ENCODE measurements at regions not wholly inside any gene's neighbourhood (a gene's known extent, or its start where the extent isn't known, plus 50 kb on each side); places are given as distances from the start of the nearest gene placed in this dataset.

DNA sequence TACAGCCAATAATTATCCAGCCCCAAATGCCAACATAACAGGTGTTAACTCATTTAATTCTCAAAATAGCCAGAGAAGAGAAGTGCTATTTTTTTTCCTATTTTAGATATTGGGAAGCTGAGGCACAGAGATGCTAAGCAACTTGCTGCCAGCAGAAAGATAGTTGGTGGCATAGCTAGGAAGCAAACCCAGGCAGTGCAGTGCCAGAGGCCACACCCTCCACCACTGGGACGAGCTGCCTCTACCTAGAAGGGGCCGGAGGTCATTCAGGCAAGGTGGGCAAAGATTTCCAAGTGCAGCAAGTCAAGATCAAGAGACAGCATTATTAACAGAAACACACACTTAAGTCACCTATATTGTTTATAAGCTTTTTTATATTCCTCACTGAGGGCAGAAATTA lies 654.1 kb downstream of the INHBA start:
- Mint-ChIP-seq H3K27ac (no peak overlapping the region), H3K9me3 (peaks cover 15% of the 10 kb centered on the region), H3K36me3 (ENCODE audit: low read depth) (no peaks in the 10 kb centered on the region), H3K4me1 (no peaks in the 10 kb centered on the region), H3K4me3 (no peak overlapping the region), H3K27me3 (no peaks in the 10 kb centered on the region)
- ATAC-seq (replicated peaks): no peak

DNA sequence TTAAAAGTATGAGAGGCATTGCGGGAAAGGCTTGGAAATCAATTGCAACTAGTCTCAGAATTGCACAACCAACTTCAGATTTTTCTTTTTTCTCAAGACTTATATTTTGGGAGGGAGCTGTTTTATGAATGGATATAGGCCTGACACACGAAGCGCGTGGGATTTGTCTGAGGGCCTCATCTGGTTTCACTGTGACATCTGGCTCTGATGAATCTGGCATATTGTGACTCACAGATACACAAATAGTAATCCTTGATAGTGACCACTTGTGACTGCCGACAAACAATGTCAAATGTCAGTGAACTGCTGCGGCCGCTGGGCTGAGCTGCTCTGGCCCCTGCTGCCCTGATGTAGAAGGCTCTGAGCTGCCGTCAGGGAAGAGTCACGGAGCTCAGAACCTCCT lies 655.1 kb downstream of the INHBA start:
- Mint-ChIP-seq H3K27me3 (no peaks in the 10 kb centered on the region), H3K27ac (no peak overlapping the region), H3K4me1 (no peaks in the 10 kb centered on the region), H3K36me3 (ENCODE audit: low read depth) (no peaks in the 10 kb centered on the region), H3K9me3 (peaks cover 15% of the 10 kb centered on the region), H3K4me3 (no peak overlapping the region)
- ATAC-seq (replicated peaks): no peak

DNA sequence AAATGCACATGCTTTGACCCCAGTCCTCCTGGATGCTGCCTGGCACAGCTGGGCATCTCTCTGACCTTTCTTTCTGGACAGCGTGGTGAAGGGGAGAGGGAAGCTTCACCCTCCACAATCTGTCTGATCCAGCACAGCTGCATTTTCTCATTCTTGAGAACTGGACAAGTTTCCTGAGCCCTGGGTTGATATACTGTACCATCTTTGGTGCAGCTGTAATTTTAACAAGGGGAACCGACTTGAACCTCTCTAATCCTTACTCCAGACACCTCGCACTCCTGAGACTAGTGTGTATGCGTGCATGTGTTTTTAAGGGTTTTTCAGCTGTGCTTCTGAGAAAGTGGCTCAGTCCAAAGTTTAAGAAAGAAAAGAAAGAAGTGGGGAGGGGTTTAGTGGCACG lies 655.7 kb downstream of the INHBA start:
- H3K27me3 Mint-ChIP-seq: no peaks in the 10 kb centered on the region
- no peak overlapping the region for H3K4me3 Mint-ChIP-seq
- no peaks in the 10 kb centered on the region for H3K36me3 Mint-ChIP-seq (ENCODE audit: low read depth)
- no peak for ATAC-seq (replicated peaks)
- no peak overlapping the region for H3K27ac Mint-ChIP-seq
- H3K9me3 Mint-ChIP-seq: peaks cover 15% of the 10 kb centered on the region
- no peaks in the 10 kb centered on the region for H3K4me1 Mint-ChIP-seq

DNA sequence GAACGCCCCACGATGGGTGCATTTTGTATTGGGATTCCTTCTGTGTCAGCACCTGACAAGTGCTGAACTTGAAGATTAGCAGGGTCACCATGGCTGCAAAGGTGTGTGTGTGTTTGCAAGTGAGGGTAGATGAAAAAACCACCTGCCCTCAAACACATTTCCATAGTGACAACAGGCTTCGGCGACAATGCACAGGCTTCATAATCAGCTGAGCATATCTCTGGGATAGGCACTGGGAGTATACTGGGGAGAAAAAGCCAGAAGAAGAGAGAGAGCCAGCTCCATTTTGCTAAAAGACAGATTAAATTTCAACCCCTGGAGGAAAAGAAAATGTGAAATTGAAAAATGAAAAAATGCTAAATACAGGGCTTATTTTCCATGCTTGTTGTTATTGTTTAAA lies 656.1 kb downstream of the INHBA start:
- no peaks in the 10 kb centered on the region for H3K27me3 Mint-ChIP-seq
- peaks cover 11% of the 10 kb centered on the region for H3K9me3 Mint-ChIP-seq
- no peak for ATAC-seq (replicated peaks)
- no peak overlapping the region for H3K4me3 Mint-ChIP-seq
- H3K4me1 Mint-ChIP-seq: no peaks in the 10 kb centered on the region
- no peaks in the 10 kb centered on the region for H3K36me3 Mint-ChIP-seq (ENCODE audit: low read depth)
- no peak overlapping the region for H3K27ac Mint-ChIP-seq

DNA sequence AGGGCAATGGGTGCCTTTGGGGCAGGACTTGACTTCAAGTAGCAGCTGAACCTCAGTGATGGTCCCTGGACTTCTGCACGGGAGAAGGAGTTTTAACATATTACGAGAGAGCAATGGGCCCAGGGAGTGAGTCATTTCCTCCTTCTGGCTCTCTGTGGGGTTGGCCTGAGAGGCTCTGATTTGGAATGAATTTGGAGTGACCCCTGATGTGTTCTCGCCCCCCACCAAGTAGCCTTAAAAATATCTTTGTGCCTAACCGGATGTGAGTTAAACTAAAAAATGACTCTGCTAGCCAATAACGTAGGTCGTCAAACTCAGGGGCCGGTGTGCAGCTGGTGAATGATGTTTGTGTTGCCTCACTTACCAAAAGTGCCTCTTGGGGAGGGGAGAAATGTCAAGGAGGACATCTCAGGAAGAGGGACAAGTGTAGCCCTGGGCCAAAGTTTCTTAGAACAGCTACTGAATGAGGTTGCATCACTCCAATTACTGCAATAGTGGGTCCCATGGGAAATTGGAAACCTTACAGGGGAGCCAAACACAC lies 656.6 kb downstream of the INHBA start:
- H3K4me1 Mint-ChIP-seq: no peaks in the 10 kb centered on the region
- no peaks in the 10 kb centered on the region for H3K27me3 Mint-ChIP-seq
- no peak overlapping the region for H3K27ac Mint-ChIP-seq
- no peaks in the 10 kb centered on the region for H3K36me3 Mint-ChIP-seq (ENCODE audit: low read depth)
- ATAC-seq (replicated peaks): no peak
- peaks cover 11% of the 10 kb centered on the region for H3K9me3 Mint-ChIP-seq
- no peak overlapping the region for H3K4me3 Mint-ChIP-seq

DNA sequence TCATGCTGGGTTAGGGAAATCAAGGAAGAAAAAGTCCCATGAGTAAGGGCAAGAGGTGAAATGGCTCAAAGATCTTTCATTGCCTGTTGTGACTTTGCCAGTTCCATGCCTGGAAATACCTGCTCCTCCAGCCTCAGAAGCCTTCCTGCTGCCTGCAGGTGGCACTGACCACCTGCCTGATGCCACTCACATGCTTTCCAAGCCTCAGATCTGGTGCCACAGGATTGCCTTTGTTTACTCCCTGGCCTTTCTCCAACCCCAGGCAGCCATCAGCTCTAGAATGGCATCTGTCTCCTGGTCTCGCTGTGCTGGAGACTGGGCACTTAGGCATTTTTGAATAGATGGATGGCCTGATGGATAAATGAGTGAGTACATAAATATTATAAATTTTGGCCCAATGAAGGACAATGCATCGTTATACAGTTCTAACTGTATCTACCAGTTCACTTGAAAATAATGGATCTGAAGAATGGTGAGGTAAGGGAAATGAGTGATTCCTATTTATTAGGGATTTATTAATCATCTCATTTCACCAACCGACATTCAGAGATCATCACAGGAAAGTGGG lies 657.2 kb downstream of the INHBA start:
- Mint-ChIP-seq H3K4me3 (no peak overlapping the region), H3K9me3 (peaks cover 10% of the 10 kb centered on the region), H3K36me3 (ENCODE audit: low read depth) (no peaks in the 10 kb centered on the region), H3K27me3 (no peaks in the 10 kb centered on the region), H3K4me1 (no peaks in the 10 kb centered on the region), H3K27ac (no peak overlapping the region)
- ATAC-seq (replicated peaks): no peak

DNA sequence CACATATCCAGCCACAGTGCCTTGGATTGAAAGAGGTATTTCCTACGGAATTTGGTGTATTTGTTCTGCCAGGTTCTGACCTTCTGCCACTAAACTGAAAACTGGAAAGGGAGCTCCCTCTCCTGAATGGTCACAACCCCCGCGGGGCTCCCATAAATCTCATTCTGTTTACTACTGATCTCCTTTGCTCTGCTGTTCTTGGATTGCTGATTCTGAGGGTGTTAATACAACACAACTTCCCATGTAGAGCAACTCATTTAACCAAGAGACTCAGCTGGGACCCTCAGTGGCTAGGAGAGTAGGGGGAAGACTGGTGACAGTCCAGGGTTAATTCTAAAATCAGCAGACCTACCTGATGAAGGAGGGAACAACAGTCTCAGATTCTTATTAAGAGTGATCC lies 662.9 kb downstream of the INHBA start:
- no peak overlapping the region for H3K27ac Mint-ChIP-seq
- no peak for ATAC-seq (replicated peaks)

DNA sequence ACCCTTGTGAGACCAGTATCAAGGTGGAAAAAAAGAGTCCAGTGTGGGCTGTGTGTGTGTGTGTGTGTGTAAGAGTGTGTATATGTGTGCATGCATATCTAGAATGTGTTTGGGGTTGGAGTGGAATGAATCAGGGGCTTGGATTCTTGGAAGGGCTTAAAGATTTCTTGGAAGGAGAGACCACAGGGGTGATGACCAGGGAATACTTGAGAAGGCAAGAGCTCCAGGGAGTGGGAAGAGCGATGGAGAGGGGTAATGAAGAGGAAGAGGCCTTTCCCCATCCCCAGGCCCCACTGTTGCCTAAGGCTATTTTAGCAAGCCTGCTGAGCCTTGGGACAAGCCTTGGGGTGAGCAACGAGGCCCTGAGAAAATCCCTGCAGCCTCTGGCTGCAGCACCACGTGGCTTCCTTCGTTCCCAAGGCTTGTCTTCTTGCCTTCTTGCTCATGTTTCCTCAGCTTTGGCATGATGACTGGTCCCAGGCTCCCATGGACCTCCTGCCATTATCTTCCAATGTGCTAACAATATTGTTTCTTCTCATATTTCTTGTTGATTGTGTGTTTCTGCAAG lies 663.4 kb downstream of the INHBA start:
- ATAC-seq (replicated peaks): no peak
- H3K4me1 Mint-ChIP-seq: no peaks in the 10 kb centered on the region
- H3K4me3 Mint-ChIP-seq: no peak overlapping the region
- no peaks in the 10 kb centered on the region for H3K36me3 Mint-ChIP-seq (ENCODE audit: low read depth)
- no peaks in the 10 kb centered on the region for H3K27me3 Mint-ChIP-seq
- no peak overlapping the region for H3K27ac Mint-ChIP-seq
- no peaks in the 10 kb centered on the region for H3K9me3 Mint-ChIP-seq

More for the DNA sequence above, 662.9 kb downstream of the INHBA start:
- no peaks in the 10 kb centered on the region for H3K36me3 Mint-ChIP-seq (ENCODE audit: low read depth)
- no peaks in the 10 kb centered on the region for H3K9me3 Mint-ChIP-seq
- no peaks in the 10 kb centered on the region for H3K4me1 Mint-ChIP-seq
- H3K4me3 Mint-ChIP-seq: no peak overlapping the region
- H3K27me3 Mint-ChIP-seq: no peaks in the 10 kb centered on the region

DNA sequence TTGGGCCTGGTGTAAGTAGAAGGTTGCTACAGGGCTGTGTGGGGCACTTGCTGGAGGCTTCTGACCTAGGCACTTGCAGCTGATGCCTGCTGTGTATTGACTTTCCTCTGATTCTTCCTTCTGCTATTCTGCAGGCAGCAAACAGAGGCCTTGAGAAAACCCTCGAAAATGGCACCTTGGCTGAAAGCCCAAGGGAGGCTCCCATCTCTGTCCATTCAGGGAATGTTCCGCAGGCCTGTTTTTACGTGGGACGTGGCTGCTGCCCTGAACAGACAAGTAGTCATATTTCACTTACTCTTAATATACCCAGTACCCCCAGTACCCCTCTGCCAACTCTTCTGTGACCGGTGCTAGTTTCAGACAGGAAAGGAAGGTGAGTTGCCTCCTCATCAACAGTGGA lies 664.7 kb downstream of the INHBA start:
- Mint-ChIP-seq H3K4me1 (no peaks in the 10 kb centered on the region), H3K4me3 (no peak overlapping the region), H3K9me3 (peaks cover 8% of the 10 kb centered on the region), H3K27ac (no peak overlapping the region), H3K36me3 (ENCODE audit: low read depth) (no peaks in the 10 kb centered on the region), H3K27me3 (no peaks in the 10 kb centered on the region)
- no peak for ATAC-seq (replicated peaks)

DNA sequence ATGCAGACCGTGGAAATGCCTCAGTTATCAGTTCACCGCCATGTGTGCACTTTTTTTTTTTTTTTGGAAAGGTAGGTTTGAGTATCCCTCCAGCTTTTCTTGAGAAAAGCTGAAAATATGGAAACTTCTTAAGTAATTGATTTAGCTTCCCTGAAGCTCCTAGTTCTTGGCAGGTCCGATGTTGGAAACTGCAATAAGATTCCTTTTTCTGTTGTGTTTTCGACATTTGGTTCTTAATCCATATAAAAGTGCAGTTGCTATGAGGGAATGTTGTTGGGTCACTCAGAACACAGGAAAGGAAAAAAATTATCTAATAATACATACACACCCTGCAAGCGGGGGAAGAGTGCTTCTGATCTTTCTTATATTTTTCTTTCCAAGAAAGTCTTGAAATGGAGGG lies 665.2 kb downstream of the INHBA start:
- Mint-ChIP-seq H3K27ac (no peak overlapping the region), H3K9me3 (peaks cover 10% of the 10 kb centered on the region), H3K4me1 (no peaks in the 10 kb centered on the region), H3K36me3 (ENCODE audit: low read depth) (no peaks in the 10 kb centered on the region), H3K4me3 (no peak overlapping the region), H3K27me3 (no peaks in the 10 kb centered on the region)
- no peak for ATAC-seq (replicated peaks)

DNA sequence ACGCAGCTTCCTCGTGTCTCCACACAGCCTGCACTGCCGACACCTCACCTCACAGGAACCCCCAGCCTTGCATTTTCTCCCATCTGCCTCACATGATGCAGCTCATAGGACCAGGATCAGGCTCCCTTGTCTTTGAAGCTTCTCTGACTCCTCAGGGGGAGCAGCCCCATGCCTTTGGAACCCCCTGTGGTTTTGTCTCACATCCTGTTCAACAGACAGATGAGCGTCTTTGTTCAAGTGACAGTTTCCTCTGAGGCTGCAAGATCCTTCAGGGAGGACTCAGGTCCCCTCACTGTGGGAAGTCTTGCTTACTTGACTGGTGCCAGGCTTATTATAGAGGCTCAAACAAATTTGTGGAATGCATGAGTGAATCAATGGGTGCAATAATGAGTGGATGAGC lies 667.1 kb downstream of the INHBA start:
- no peak for ATAC-seq (replicated peaks)
- no peaks in the 10 kb centered on the region for H3K4me1 Mint-ChIP-seq
- no peaks in the 10 kb centered on the region for H3K36me3 Mint-ChIP-seq (ENCODE audit: low read depth)
- no peaks in the 10 kb centered on the region for H3K27me3 Mint-ChIP-seq
- H3K4me3 Mint-ChIP-seq: no peak overlapping the region
- no peak overlapping the region for H3K27ac Mint-ChIP-seq
- H3K9me3 Mint-ChIP-seq: peaks cover 14% of the 10 kb centered on the region

DNA sequence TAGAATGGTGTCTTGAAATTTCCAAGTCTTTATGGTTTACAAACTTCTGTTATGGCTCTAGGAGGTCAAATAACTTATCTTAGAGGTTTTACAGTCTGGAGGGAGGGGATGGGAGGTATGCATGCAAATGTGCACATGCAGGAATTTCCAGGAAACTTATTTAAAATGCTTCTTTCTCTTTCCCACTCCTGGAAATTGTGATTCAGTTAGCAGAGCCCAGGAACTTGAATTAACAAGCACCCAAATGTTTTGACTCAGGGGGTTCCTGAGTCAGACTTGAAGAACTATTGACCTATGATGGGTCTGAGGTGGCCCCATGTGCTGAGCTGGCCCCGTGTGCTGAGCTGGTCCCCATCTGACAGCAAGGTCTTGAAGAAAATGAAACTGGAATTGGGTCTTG lies 669.4 kb downstream of the INHBA start:
- Mint-ChIP-seq H3K9me3 (peaks cover 14% of the 10 kb centered on the region), H3K4me3 (no peak overlapping the region), H3K27ac (no peak overlapping the region), H3K27me3 (no peaks in the 10 kb centered on the region), H3K4me1 (no peaks in the 10 kb centered on the region), H3K36me3 (ENCODE audit: low read depth) (no peaks in the 10 kb centered on the region)
- no peak for ATAC-seq (replicated peaks)

DNA sequence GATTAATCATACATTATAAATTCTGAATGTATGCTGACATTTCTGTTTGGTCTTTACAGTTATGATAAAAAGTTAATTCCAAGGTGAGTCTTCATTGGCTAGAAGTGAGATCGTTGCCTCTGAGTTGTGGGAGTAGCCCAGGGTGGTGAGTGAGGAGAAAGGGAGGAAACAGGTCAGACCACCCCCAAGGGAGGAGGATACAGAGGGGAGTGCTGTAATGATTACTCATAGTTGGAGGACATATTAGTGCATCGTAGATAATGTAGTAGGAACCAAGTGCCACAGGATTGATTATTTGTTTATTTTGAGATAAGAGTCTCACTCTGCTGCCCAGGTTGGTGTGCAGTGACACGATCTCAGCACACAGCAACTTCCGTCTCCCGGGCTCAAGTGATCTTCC lies 672.2 kb downstream of the INHBA start:
- H3K9me3 Mint-ChIP-seq: peaks cover 14% of the 10 kb centered on the region
- H3K27me3 Mint-ChIP-seq: no peaks in the 10 kb centered on the region
- H3K36me3 Mint-ChIP-seq (ENCODE audit: low read depth): no peaks in the 10 kb centered on the region
- ATAC-seq (replicated peaks): no peak
- no peaks in the 10 kb centered on the region for H3K4me1 Mint-ChIP-seq
- H3K4me3 Mint-ChIP-seq: no peak overlapping the region
- H3K27ac Mint-ChIP-seq: no peak overlapping the region

DNA sequence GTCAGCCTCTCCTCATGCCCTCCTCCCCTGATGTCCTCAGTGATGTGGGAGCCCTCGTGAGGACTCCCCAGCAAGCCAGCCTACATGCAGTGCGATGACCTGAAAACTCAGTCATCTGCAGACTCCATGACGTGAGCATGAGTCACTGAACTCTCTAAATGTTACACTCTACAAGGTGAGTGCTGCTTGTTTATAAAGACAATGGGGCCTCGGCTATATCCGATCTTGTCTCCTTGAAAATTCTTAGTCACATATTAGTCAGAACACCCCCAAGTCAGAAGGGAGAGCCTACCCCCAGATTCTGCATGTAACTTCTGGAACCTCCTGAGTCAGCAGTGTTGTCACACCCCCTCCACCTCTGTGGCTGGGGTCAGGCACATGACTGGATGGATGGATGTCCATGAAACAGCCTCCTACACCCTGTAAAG lies 673.8 kb downstream of the INHBA start:
- Mint-ChIP-seq H3K9me3 (peaks cover 17% of the 10 kb centered on the region), H3K4me1 (no peaks in the 10 kb centered on the region), H3K27me3 (no peaks in the 10 kb centered on the region), H3K4me3 (no peak overlapping the region), H3K36me3 (ENCODE audit: low read depth) (no peaks in the 10 kb centered on the region), H3K27ac (no peak overlapping the region)
- ATAC-seq (replicated peaks): no peak

DNA sequence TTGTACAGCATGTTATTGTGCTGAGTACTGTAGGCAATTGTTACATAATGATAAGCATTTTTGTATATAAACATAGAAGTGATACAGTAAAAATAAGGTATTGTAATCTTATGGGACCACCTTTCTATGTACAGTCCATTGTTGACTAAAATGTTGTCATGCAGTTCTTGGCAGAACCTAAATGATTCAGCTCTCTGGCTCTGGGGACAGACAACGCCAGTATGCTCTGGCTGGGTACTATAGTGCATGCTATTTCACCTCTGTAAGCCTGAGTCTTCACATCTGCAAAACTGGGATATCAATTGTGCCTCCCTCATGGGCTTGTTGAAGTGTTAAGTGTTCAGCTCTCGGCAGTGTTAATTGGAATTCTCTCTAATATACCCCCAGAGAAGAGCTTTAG lies 674.3 kb downstream of the INHBA start:
- Mint-ChIP-seq H3K27ac (no peak overlapping the region), H3K27me3 (no peaks in the 10 kb centered on the region), H3K4me1 (no peaks in the 10 kb centered on the region), H3K9me3 (peaks cover 13% of the 10 kb centered on the region), H3K36me3 (ENCODE audit: low read depth) (no peaks in the 10 kb centered on the region), H3K4me3 (no peak overlapping the region)
- ATAC-seq (replicated peaks): no peak
